GM23338 (cell line): ENCODE measurements at regions not wholly inside any gene's neighbourhood (a gene's known extent, or its start where the extent isn't known, plus 50 kb on each side); places are given as distances from the start of the nearest gene placed in this dataset.

Experiments used
- ATAC-seq: fragments of 200-7000 bp; cut with Tn5 transposase; 3 replicates; pipeline ENCODE4 v1.9.1; 2020
- DNase-seq: peaks from one replicate; pipeline ENCODE4 v3.0.0-alpha.2; 2015; ENCODE audit warnings: low spot score
- H2AFZ ChIP-seq: fragments of 200-600 bp; sonication (generic); 2 replicates; pipeline ENCODE4 v1.8.0; 2016; ENCODE audit warnings: antibody characterized with exemption, mild to moderate bottlenecking, moderate library complexity
- H3F3A ChIP-seq: fragments of 200-600 bp; sonication (generic); replicated peaks from 2 replicates; pipeline ENCODE4 v1.8.0; 2017; ENCODE audit warnings: antibody characterized with exemption, mixed run types, low read depth
- H3K27ac ChIP-seq: fragments of 200-600 bp; sonication (generic); 2 replicates; pipeline ENCODE4 v1.6.1; 2016; ENCODE audit warnings: low read depth
- H3K27me3 ChIP-seq: fragments of 200-600 bp; sonication (generic); 2 replicates; pipeline ENCODE4 v1.8.0; 2016; ENCODE audit warnings: mild to moderate bottlenecking, mixed run types, moderate library complexity; ENCODE audit not compliant: insufficient read depth
- H3K36me3 ChIP-seq: fragments of 200-600 bp; sonication (generic); 2 replicates; pipeline ENCODE4 v1.8.0; 2016; ENCODE audit warnings: mild to moderate bottlenecking; ENCODE audit not compliant: insufficient read depth
- H3K4me1 ChIP-seq: fragments of 200-600 bp; sonication (generic); 2 replicates; pipeline ENCODE4 v1.8.0; 2016; ENCODE audit warnings: mild to moderate bottlenecking, moderate library complexity; ENCODE audit not compliant: insufficient read depth
- H3K4me2 ChIP-seq: fragments of 200-600 bp; sonication (generic); 2 replicates; pipeline ENCODE4 v1.7.1; 2017; ENCODE audit warnings: mixed run types
- H3K4me3 ChIP-seq: fragments of 200-600 bp; sonication (generic); 2 replicates; pipeline ENCODE4 v1.6.1; 2016; ENCODE audit warnings: mixed run types
- H3K79me2 ChIP-seq: fragments of 200-600 bp; sonication (generic); replicated peaks from 2 replicates; pipeline ENCODE4 v1.8.0; 2017; ENCODE audit warnings: mild to moderate bottlenecking; ENCODE audit not compliant: insufficient read depth
- H3K9me2 ChIP-seq: fragments of 200-600 bp; sonication (generic); 2 replicates; pipeline ENCODE4 v1.8.0; 2017; ENCODE audit not compliant: insufficient read depth
- H4K20me1 ChIP-seq: fragments of 200-600 bp; sonication (generic); replicated peaks from 2 replicates; pipeline ENCODE4 v1.8.0; 2017; ENCODE audit warnings: mild to moderate bottlenecking; ENCODE audit not compliant: insufficient read depth
- H3K27ac Mint-ChIP-seq: 2 replicates; pipeline ENCODE4 v1.8.0; 2020; ENCODE audit warnings: inconsistent platforms, mild to moderate bottlenecking, moderate library complexity, mixed read lengths
- H3K27me3 Mint-ChIP-seq: 3 replicates; pipeline ENCODE4 v1.8.0; 2022; ENCODE audit warnings: low read depth, mild to moderate bottlenecking, moderate library complexity, mixed read lengths, inconsistent platforms; ENCODE audit not compliant: insufficient read depth, poor library complexity
- H3K36me3 Mint-ChIP-seq: 3 replicates; pipeline ENCODE4 v1.8.0; 2021; ENCODE audit warnings: low read depth, mild to moderate bottlenecking, inconsistent platforms, moderate library complexity, mixed read lengths
- H3K4me1 Mint-ChIP-seq: 3 replicates; pipeline ENCODE4 v1.8.0; 2020; ENCODE audit warnings: mild to moderate bottlenecking, inconsistent platforms, mixed read lengths
- H3K4me3 Mint-ChIP-seq: 3 replicates; pipeline ENCODE4 v1.8.0; 2021; ENCODE audit warnings: moderate library complexity, mild to moderate bottlenecking, inconsistent platforms, mixed read lengths
- H3K9me3 Mint-ChIP-seq: 3 replicates; pipeline ENCODE4 v1.8.0; 2020; ENCODE audit warnings: moderate library complexity, mild to moderate bottlenecking, inconsistent platforms, mixed read lengths
- CREB1 ChIP-seq: fragments of 250-450 bp; sonication (Bioruptor Pico); IDR thresholded peaks from 2 replicates; pipeline ENCODE4 v1.5.0; 2020; ENCODE audit warnings: low read depth, mild to moderate bottlenecking, moderate library complexity
- CTCF ChIP-seq, 2 experiments: fragments of 200-600 bp in 1 of 2; sonication (generic) in 1 of 2; conservative IDR thresholded peaks; 2 replicates each; pipeline versions ENCODE4 v1.5.1 to v1.6.1; 2016 to 2017; ENCODE audit warnings: antibody characterized with exemption in 2 of 2, low read depth in 2 of 2, mild to moderate bottlenecking in 2 of 2, moderate library complexity in 1 of 2
- ETS1 ChIP-seq: IDR thresholded peaks from 2 replicates; pipeline ENCODE4 v1.6.1; 2016; ENCODE audit warnings: antibody characterized with exemption
- EZH2 ChIP-seq: fragments of 200-600 bp; sonication (generic); IDR thresholded peaks from one replicate; pipeline ENCODE4 v1.8.0; 2017; ENCODE audit warnings: antibody characterized with exemption, mild to moderate bottlenecking, low read depth; ENCODE audit not compliant: unreplicated experiment
- EZH2phosphoT487 ChIP-seq: fragments of 200-600 bp; sonication (generic); IDR thresholded peaks from one replicate; pipeline ENCODE4 v1.8.1; 2018; ENCODE audit warnings: antibody characterized with exemption; ENCODE audit not compliant: unreplicated experiment
- JUNB ChIP-seq: IDR thresholded peaks from one replicate; pipeline ENCODE4 v1.6.1; 2016; ENCODE audit warnings: antibody characterized with exemption; ENCODE audit not compliant: unreplicated experiment
- NANOG ChIP-seq: IDR thresholded peaks from 2 replicates; pipeline ENCODE4 v1.6.1; 2016; ENCODE audit warnings: antibody characterized with exemption, borderline replicate concordance
- POLR2AphosphoS5 ChIP-seq: IDR thresholded peaks from 2 replicates; pipeline ENCODE4 v1.6.1; 2016; ENCODE audit warnings: antibody characterized with exemption, low read depth
- STAT1 ChIP-seq: IDR thresholded peaks from one replicate; pipeline ENCODE4 v1.6.1; 2016; ENCODE audit warnings: antibody characterized with exemption; ENCODE audit not compliant: unreplicated experiment
- ZNF114 ChIP-seq: fragments of 250-450 bp; sonication (Bioruptor Pico); IDR thresholded peaks from 2 replicates; pipeline ENCODE4 v1.5.0; 2020; ENCODE audit warnings: mild to moderate bottlenecking, moderate library complexity
- ZNF331 ChIP-seq: fragments of 250-450 bp; sonication (Bioruptor Pico); IDR thresholded peaks from 2 replicates; pipeline ENCODE4 v1.5.0; 2020; ENCODE audit warnings: low read depth, mild to moderate bottlenecking, moderate library complexity
- ZNF462 ChIP-seq: fragments of 250-450 bp; sonication (Bioruptor Pico); IDR thresholded peaks from 2 replicates; pipeline ENCODE4 v1.5.0; 2020; ENCODE audit warnings: mild to moderate bottlenecking, moderate library complexity
- TF ChIP-seq, protein P1 (sequence below): IDR thresholded peaks from one replicate; pipeline ENCODE4 v1.6.1; 2018; ENCODE audit warnings: antibody characterized with exemption; ENCODE audit not compliant: unreplicated experiment

DNA sequence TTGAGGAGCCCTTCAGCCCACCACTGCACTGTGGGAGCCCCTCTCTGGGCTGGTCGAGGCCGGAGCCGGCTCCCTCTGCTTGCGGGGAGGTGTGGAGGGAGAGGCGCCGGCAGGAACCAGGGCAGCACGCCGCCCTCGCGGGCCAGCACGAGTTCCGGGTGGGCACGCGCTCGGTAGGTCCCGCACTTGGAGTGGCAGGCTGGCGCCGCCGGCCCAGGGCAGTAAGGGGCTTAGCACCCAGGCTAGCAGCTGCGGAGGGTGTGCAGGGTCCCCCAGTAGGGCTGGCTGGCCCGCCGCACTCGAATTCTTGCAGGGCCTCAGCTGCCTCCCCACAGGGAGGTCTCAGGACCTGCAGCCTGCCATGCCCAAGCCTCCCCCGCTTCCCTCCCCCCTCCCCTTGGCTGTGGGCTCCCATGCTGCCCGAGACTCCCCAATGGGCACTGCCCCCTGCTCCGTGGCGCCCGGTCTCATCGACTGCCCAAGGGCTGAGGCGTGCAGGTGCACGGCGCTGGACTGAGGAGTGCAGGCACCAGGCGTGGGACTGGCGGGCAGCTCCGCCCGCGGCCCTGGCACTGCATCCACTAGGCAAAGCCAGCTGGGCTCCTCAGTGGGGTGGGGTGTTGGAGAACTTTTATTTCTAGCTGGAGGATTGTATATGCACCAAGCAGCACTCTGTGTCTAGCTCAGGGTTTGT, 127.5 kb downstream of the DCK start:
- H2AFZ ChIP-seq = no peak overlapping the region
- H3K4me3 ChIP-seq = no peak overlapping the region
- H3K4me1 ChIP-seq = no peaks in the 10 kb centered on the region
- H3K9me3 Mint-ChIP-seq = peaks cover 18% of the 10 kb centered on the region
- no peaks in the 10 kb centered on the region for H3K79me2 ChIP-seq
- no peaks in the 10 kb centered on the region for H4K20me1 ChIP-seq
- no peaks in the 10 kb centered on the region for H3F3A ChIP-seq
- no peak overlapping the region for H3K4me2 ChIP-seq
- H3K27ac Mint-ChIP-seq = no peak overlapping the region
- H3K9me2 ChIP-seq = no peaks in the 10 kb centered on the region
- H3K36me3 ChIP-seq = 0 out of 2 replicates have a peak, but pooled peaks cover 5% of the 10 kb centered on the region
- no peaks in the 10 kb centered on the region for H3K27me3 Mint-ChIP-seq
- H3K27ac ChIP-seq = no peak overlapping the region
- H3K4me3 Mint-ChIP-seq = no peak overlapping the region
- H3K36me3 Mint-ChIP-seq = peaks cover 9% of the 10 kb centered on the region; the same call in 2 of the 3 replicates
- no peaks in the 10 kb centered on the region for H3K4me1 Mint-ChIP-seq
- no peak for DNase-seq
- no peak for ATAC-seq
- TF ChIP-seq CREB1 (CRISPR knock-in tag) = no peak
- TF ChIP-seq, protein P1, sequence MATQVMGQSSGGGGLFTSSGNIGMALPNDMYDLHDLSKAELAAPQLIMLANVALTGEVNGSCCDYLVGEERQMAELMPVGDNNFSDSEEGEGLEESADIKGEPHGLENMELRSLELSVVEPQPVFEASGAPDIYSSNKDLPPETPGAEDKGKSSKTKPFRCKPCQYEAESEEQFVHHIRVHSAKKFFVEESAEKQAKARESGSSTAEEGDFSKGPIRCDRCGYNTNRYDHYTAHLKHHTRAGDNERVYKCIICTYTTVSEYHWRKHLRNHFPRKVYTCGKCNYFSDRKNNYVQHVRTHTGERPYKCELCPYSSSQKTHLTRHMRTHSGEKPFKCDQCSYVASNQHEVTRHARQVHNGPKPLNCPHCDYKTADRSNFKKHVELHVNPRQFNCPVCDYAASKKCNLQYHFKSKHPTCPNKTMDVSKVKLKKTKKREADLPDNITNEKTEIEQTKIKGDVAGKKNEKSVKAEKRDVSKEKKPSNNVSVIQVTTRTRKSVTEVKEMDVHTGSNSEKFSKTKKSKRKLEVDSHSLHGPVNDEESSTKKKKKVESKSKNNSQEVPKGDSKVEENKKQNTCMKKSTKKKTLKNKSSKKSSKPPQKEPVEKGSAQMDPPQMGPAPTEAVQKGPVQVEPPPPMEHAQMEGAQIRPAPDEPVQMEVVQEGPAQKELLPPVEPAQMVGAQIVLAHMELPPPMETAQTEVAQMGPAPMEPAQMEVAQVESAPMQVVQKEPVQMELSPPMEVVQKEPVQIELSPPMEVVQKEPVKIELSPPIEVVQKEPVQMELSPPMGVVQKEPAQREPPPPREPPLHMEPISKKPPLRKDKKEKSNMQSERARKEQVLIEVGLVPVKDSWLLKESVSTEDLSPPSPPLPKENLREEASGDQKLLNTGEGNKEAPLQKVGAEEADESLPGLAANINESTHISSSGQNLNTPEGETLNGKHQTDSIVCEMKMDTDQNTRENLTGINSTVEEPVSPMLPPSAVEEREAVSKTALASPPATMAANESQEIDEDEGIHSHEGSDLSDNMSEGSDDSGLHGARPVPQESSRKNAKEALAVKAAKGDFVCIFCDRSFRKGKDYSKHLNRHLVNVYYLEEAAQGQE = no peak
- TF ChIP-seq ZNF462 (CRISPR knock-in tag) = no peak
- TF ChIP-seq ZNF331 = no peak
- TF ChIP-seq ETS1 = no peak
- no peak for TF ChIP-seq STAT1
- TF ChIP-seq ZNF114 (CRISPR knock-in tag) = no peak
- no peak for TF ChIP-seq CTCF (conservative IDR thresholded peaks at IDR 0.05; ENCODE audit: low read depth in 2 of 2)
- TF ChIP-seq NANOG = no peak
- no peak for TF ChIP-seq JUNB
- TF ChIP-seq EZH2 = no peak
- TF ChIP-seq EZH2phosphoT487 = no peak
- no peak for TF ChIP-seq POLR2AphosphoS5
- H3K27me3 ChIP-seq = no peaks in the 10 kb centered on the region
